WTC11 (cell line): ENCODE measurements at regions not wholly inside any gene's neighbourhood (a gene's known extent, or its start where the extent isn't known, plus 50 kb on each side); places are given as distances from the start of the nearest gene placed in this dataset.

Experiments used
- ATAC-seq: fragments of 200-7000 bp; cut with Tn5 transposase; 2 replicates; pipeline ENCODE4 v1.10.0; 2021; ENCODE audit warnings: mild to moderate bottlenecking, moderate library complexity
- CTCF ChIA-PET: fragments of 300-600 bp; sonication (Branson Sonifier 250); formaldehyde crosslinking; loops from one replicate; lab custom pipeline; 2021; ENCODE audit warnings: antibody characterized with exemption; lab: Charles Lee
- POLR2A ChIA-PET: fragments of 350-600 bp; sonication (Branson Sonifier 250); formaldehyde crosslinking; loops from one replicate; lab custom pipeline; 2021; ENCODE audit warnings: antibody characterized with exemption; lab: Charles Lee
- DNase-seq: peaks from one replicate; pipeline ENCODE4 v3.0.0; 2021; ENCODE audit warnings: low spot score
- H3K27ac Mint-ChIP-seq: 2 replicates; pipeline ENCODE4 v1.8.0; 2021; ENCODE audit warnings: mixed read lengths
- H3K27me3 Mint-ChIP-seq: 2 replicates; pipeline ENCODE4 v1.8.0; 2021; ENCODE audit warnings: low read depth, mild to moderate bottlenecking, moderate library complexity, mixed read lengths
- H3K36me3 Mint-ChIP-seq: 2 replicates; pipeline ENCODE4 v1.8.0; 2021; ENCODE audit warnings: mixed read lengths
- H3K4me1 Mint-ChIP-seq: 2 replicates; pipeline ENCODE4 v1.8.0; 2022; ENCODE audit warnings: mixed read lengths
- H3K4me3 Mint-ChIP-seq: 2 replicates; pipeline ENCODE4 v1.8.0; 2021; ENCODE audit warnings: mild to moderate bottlenecking, moderate library complexity, mixed read lengths
- H3K9me3 Mint-ChIP-seq: 2 replicates; pipeline ENCODE4 v1.8.0; 2021; ENCODE audit warnings: mixed read lengths
- CBFB ChIP-seq: sonication (generic); formaldehyde crosslinking; IDR thresholded peaks from 2 replicates; pipeline ENCODE4 v1.8.1; 2022; ENCODE audit warnings: mild to moderate bottlenecking, low read depth, missing genetic modification reagents
- EMX1 ChIP-seq: fragments of 250-450 bp; sonication (Bioruptor Pico); IDR thresholded peaks from 2 replicates; pipeline ENCODE4 v1.8.0; 2021; ENCODE audit warnings: mild to moderate bottlenecking
- ERG ChIP-seq: fragments of 250-450 bp; sonication (Bioruptor Pico); IDR thresholded peaks from 2 replicates; pipeline ENCODE4 v1.8.0; 2021; ENCODE audit warnings: mild to moderate bottlenecking
- ESRRA ChIP-seq: sonication (generic); formaldehyde crosslinking; IDR thresholded peaks from 2 replicates; pipeline ENCODE4 v1.8.1; 2022; ENCODE audit warnings: mild to moderate bottlenecking, missing genetic modification reagents, borderline replicate concordance
- FOXK1 ChIP-seq: sonication (generic); formaldehyde crosslinking; IDR thresholded peaks from 2 replicates; pipeline ENCODE4 v1.8.0; 2022; ENCODE audit warnings: mild to moderate bottlenecking, moderate library complexity, missing genetic modification reagents
- IRF2 ChIP-seq: sonication (generic); formaldehyde crosslinking; IDR thresholded peaks from 2 replicates; pipeline ENCODE4 v1.8.0; 2022; ENCODE audit warnings: low read depth, missing genetic modification reagents, borderline replicate concordance
- PRRX2 ChIP-seq: fragments of 250-450 bp; sonication (Bioruptor Pico); IDR thresholded peaks from 2 replicates; pipeline ENCODE4 v1.8.0; 2021; ENCODE audit warnings: mild to moderate bottlenecking
- RORB ChIP-seq: fragments of 250-450 bp; sonication (Bioruptor Pico); IDR thresholded peaks from 2 replicates; pipeline ENCODE4 v1.9.0; 2021; ENCODE audit warnings: mild to moderate bottlenecking
- SMAD3 ChIP-seq: sonication (generic); formaldehyde crosslinking; IDR thresholded peaks from 2 replicates; pipeline ENCODE4 v1.8.0; 2022; ENCODE audit warnings: missing genetic modification reagents, mild to moderate bottlenecking, borderline replicate concordance
- USF1 ChIP-seq: sonication (generic); formaldehyde crosslinking; IDR thresholded peaks from 2 replicates; pipeline ENCODE4 v1.8.0; 2022; ENCODE audit warnings: mild to moderate bottlenecking, missing genetic modification reagents
- ZBTB21 ChIP-seq: sonication (generic); formaldehyde crosslinking; IDR thresholded peaks from 2 replicates; pipeline ENCODE4 v1.8.1; 2023; ENCODE audit warnings: mild to moderate bottlenecking, missing genetic modification reagents, borderline replicate concordance
- ZMAT4 ChIP-seq: fragments of 250-450 bp; sonication (Bioruptor Pico); IDR thresholded peaks from 2 replicates; pipeline ENCODE4 v1.9.0; 2021; ENCODE audit warnings: mild to moderate bottlenecking
- ZNF121 ChIP-seq: sonication (generic); formaldehyde crosslinking; IDR thresholded peaks from 2 replicates; pipeline ENCODE4 v1.8.0; 2023; ENCODE audit warnings: missing genetic modification reagents
- ZNF219 ChIP-seq: sonication (generic); formaldehyde crosslinking; IDR thresholded peaks from 2 replicates; pipeline ENCODE4 v1.8.0; 2023; ENCODE audit warnings: missing genetic modification reagents, mild to moderate bottlenecking, borderline replicate concordance
- ZNF263 ChIP-seq: sonication (generic); formaldehyde crosslinking; IDR thresholded peaks from 2 replicates; pipeline ENCODE4 v1.8.1; 2022; ENCODE audit warnings: low read depth, mild to moderate bottlenecking, moderate library complexity, missing genetic modification reagents
- ZNF396 ChIP-seq: fragments of 250-450 bp; sonication (Bioruptor Pico); IDR thresholded peaks from 2 replicates; pipeline ENCODE4 v1.8.0; 2021; ENCODE audit warnings: mild to moderate bottlenecking, moderate library complexity, borderline replicate concordance
- TF ChIP-seq, protein P1 (sequence below): sonication (generic); formaldehyde crosslinking; conservative IDR thresholded peaks from 2 replicates; pipeline ENCODE4 v1.8.1; 2023; ENCODE audit warnings: mild to moderate bottlenecking, low read depth, missing genetic modification reagents, moderate library complexity
- TF ChIP-seq, protein P2 (sequence below): sonication (generic); formaldehyde crosslinking; IDR thresholded peaks from 2 replicates; pipeline ENCODE4 v1.8.1; 2023; ENCODE audit warnings: mild to moderate bottlenecking, missing genetic modification reagents, borderline replicate concordance
- TF ChIP-seq, protein P3 (sequence below): sonication (generic); formaldehyde crosslinking; IDR thresholded peaks from 2 replicates; pipeline ENCODE4 v1.8.0; 2022; ENCODE audit warnings: missing genetic modification reagents

DNA sequence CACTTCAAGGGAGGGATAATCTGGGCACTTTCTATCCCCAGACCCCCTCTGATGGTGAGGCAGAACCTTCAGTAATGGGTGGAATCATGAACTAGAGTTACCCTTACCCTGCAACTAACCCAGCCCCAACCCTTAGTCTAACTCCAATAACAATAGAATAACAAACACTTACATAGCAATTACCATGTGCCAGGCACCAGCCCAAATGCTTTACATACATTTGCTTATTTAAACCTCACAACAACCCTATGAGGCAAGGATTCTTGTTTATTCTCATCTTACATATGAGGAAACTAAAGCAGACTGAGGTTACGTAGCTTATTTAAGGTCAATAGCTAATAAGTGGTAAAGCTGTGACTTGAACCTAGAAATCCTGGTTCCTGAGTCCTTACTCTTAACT is 132.8 kb downstream of the CYP26B1 start:
- ATAC-seq (no peak), DNase-seq (no peak)
- Mint-ChIP-seq H3K27me3 (no peaks in the 10 kb centered on the region), H3K36me3 (no peaks in the 10 kb centered on the region), H3K4me1 (peaks cover 14% of the 10 kb centered on the region), H3K4me3 (no peak overlapping the region), H3K9me3 (peaks cover 4% of the 10 kb centered on the region; the same call in 1 of the 2 replicates), H3K27ac (no peak overlapping the region)
- TF ChIP-seq PRRX2 (no peak), ZNF219 (CRISPR knock-in tag) (no peak), ESRRA (CRISPR knock-in tag) (no peak)
- ChIA-PET CTCF (no interaction called here), POLR2A (no interaction called here)

GRCh38 chr2:72013726-72014125 is 133.9 kb downstream of the CYP26B1 start:
- ChIA-PET POLR2A (no interaction called here), CTCF (no interaction called here)
- Mint-ChIP-seq H3K9me3 (peaks cover 4% of the 10 kb centered on the region; the same call in 1 of the 2 replicates), H3K4me1 (peaks cover 14% of the 10 kb centered on the region), H3K36me3 (no peaks in the 10 kb centered on the region), H3K27ac (no peak overlapping the region), H3K27me3 (no peaks in the 10 kb centered on the region), H3K4me3 (no peak overlapping the region)
- DNase-seq (no peak), ATAC-seq (no peak)
- TF ChIP-seq ZNF263 (CRISPR knock-in tag), result no peak
- TF ChIP-seq, protein P1, sequence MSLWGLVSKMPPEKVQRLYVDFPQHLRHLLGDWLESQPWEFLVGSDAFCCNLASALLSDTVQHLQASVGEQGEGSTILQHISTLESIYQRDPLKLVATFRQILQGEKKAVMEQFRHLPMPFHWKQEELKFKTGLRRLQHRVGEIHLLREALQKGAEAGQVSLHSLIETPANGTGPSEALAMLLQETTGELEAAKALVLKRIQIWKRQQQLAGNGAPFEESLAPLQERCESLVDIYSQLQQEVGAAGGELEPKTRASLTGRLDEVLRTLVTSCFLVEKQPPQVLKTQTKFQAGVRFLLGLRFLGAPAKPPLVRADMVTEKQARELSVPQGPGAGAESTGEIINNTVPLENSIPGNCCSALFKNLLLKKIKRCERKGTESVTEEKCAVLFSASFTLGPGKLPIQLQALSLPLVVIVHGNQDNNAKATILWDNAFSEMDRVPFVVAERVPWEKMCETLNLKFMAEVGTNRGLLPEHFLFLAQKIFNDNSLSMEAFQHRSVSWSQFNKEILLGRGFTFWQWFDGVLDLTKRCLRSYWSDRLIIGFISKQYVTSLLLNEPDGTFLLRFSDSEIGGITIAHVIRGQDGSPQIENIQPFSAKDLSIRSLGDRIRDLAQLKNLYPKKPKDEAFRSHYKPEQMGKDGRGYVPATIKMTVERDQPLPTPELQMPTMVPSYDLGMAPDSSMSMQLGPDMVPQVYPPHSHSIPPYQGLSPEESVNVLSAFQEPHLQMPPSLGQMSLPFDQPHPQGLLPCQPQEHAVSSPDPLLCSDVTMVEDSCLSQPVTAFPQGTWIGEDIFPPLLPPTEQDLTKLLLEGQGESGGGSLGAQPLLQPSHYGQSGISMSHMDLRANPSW (CRISPR knock-in tag), result no peak
- no peak for TF ChIP-seq CBFB (CRISPR knock-in tag)
- TF ChIP-seq ZNF121 (CRISPR knock-in tag), result no peak
- TF ChIP-seq ZBTB21 (CRISPR knock-in tag), result no peak
- no peak for TF ChIP-seq ZNF396 (CRISPR knock-in tag)
- no peak for TF ChIP-seq RORB (CRISPR knock-in tag)
- TF ChIP-seq IRF2 (CRISPR knock-in tag), result no peak
- no peak for TF ChIP-seq FOXK1
- TF ChIP-seq, protein P2, sequence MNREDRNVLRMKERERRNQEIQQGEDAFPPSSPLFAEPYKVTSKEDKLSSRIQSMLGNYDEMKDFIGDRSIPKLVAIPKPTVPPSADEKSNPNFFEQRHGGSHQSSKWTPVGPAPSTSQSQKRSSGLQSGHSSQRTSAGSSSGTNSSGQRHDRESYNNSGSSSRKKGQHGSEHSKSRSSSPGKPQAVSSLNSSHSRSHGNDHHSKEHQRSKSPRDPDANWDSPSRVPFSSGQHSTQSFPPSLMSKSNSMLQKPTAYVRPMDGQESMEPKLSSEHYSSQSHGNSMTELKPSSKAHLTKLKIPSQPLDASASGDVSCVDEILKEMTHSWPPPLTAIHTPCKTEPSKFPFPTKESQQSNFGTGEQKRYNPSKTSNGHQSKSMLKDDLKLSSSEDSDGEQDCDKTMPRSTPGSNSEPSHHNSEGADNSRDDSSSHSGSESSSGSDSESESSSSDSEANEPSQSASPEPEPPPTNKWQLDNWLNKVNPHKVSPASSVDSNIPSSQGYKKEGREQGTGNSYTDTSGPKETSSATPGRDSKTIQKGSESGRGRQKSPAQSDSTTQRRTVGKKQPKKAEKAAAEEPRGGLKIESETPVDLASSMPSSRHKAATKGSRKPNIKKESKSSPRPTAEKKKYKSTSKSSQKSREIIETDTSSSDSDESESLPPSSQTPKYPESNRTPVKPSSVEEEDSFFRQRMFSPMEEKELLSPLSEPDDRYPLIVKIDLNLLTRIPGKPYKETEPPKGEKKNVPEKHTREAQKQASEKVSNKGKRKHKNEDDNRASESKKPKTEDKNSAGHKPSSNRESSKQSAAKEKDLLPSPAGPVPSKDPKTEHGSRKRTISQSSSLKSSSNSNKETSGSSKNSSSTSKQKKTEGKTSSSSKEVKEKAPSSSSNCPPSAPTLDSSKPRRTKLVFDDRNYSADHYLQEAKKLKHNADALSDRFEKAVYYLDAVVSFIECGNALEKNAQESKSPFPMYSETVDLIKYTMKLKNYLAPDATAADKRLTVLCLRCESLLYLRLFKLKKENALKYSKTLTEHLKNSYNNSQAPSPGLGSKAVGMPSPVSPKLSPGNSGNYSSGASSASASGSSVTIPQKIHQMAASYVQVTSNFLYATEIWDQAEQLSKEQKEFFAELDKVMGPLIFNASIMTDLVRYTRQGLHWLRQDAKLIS (CRISPR knock-in tag), result no peak
- TF ChIP-seq, protein P3, sequence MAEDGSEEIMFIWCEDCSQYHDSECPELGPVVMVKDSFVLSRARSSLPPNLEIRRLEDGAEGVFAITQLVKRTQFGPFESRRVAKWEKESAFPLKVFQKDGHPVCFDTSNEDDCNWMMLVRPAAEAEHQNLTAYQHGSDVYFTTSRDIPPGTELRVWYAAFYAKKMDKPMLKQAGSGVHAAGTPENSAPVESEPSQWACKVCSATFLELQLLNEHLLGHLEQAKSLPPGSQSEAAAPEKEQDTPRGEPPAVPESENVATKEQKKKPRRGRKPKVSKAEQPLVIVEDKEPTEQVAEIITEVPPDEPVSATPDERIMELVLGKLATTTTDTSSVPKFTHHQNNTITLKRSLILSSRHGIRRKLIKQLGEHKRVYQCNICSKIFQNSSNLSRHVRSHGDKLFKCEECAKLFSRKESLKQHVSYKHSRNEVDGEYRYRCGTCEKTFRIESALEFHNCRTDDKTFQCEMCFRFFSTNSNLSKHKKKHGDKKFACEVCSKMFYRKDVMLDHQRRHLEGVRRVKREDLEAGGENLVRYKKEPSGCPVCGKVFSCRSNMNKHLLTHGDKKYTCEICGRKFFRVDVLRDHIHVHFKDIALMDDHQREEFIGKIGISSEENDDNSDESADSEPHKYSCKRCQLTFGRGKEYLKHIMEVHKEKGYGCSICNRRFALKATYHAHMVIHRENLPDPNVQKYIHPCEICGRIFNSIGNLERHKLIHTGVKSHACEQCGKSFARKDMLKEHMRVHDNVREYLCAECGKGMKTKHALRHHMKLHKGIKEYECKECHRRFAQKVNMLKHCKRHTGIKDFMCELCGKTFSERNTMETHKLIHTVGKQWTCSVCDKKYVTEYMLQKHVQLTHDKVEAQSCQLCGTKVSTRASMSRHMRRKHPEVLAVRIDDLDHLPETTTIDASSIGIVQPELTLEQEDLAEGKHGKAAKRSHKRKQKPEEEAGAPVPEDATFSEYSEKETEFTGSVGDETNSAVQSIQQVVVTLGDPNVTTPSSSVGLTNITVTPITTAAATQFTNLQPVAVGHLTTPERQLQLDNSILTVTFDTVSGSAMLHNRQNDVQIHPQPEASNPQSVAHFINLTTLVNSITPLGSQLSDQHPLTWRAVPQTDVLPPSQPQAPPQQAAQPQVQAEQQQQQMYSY, result no peak
- TF ChIP-seq ZMAT4, result no peak
- no peak for TF ChIP-seq ERG (CRISPR knock-in tag)
- TF ChIP-seq USF1 (CRISPR knock-in tag), result no peak
- TF ChIP-seq SMAD3 (CRISPR knock-in tag), result no peak
- TF ChIP-seq EMX1 (CRISPR knock-in tag), result no peak
